ENCODE measurements at regions not wholly inside any gene's neighbourhood (a gene's known extent, or its start where the extent isn't known, plus 50 kb on each side); places are given as distances from the start of the nearest gene placed in this dataset.
A peak's percentile ranks its signal among the peaks of the same experiment; 100 is the strongest.
"Not testable (repeated sequence)": the region's sequence is repeated elsewhere in the genome, so short reads cannot be mapped to it uniquely, and the experiment has no call there.

GRCh38 chrX:140633105-140633504 lies 76.5 kb upstream of the LINC00632 start:
- not testable (repeated sequence) for H3K4me3 Mint-ChIP-seq; H3K9me3 Mint-ChIP-seq; H3K4me1 Mint-ChIP-seq; DNase-seq; ATAC-seq; H3K27ac Mint-ChIP-seq; H3K36me3 Mint-ChIP-seq (ENCODE audit: low read depth); H3K27me3 Mint-ChIP-seq

- H3K36me3 Mint-ChIP-seq (ENCODE audit: low read depth), result no peaks in the 10 kb centered on the region
- no peaks in the 10 kb centered on the region for H3K9me3 Mint-ChIP-seq
- no peaks in the 10 kb centered on the region for H3K27me3 Mint-ChIP-seq
- ATAC-seq, result no peak
- DNase-seq, result no peak
- no peak overlapping the region for H3K27ac Mint-ChIP-seq
- no peaks in the 10 kb centered on the region for H3K4me1 Mint-ChIP-seq
- H3K4me3 Mint-ChIP-seq, result no peak overlapping the region
These were observed 101.4 kb upstream of the LINC00632 start for GRCh38 chrX:140608111-140608510.

GRCh38 chrX:140602140-140602539 lies 97.3 kb upstream of the SOX3 start:
- no peak overlapping the region for H3K4me3 Mint-ChIP-seq
- DNase-seq (no peak), ATAC-seq (no peak)
- H3K4me1 Mint-ChIP-seq, result no peaks in the 10 kb centered on the region
- H3K27ac Mint-ChIP-seq, result no peak overlapping the region
- no peaks in the 10 kb centered on the region for H3K9me3 Mint-ChIP-seq
- no peaks in the 10 kb centered on the region for H3K27me3 Mint-ChIP-seq
- H3K36me3 Mint-ChIP-seq (ENCODE audit: low read depth), result no peaks in the 10 kb centered on the region

GRCh38 chrX:140599851-140600250 lies 95.0 kb upstream of the SOX3 start:
- no peaks in the 10 kb centered on the region for H3K36me3 Mint-ChIP-seq (ENCODE audit: low read depth)
- no peaks in the 10 kb centered on the region for H3K27me3 Mint-ChIP-seq
- H3K4me3 Mint-ChIP-seq, result no peak overlapping the region
- H3K27ac Mint-ChIP-seq, result no peak overlapping the region
- H3K4me1 Mint-ChIP-seq, result no peaks in the 10 kb centered on the region
- ATAC-seq (no peak), DNase-seq (no peak)
- no peaks in the 10 kb centered on the region for H3K9me3 Mint-ChIP-seq

- Mint-ChIP-seq H3K27ac (no peak overlapping the region), H3K27me3 (no peaks in the 10 kb centered on the region), H3K36me3 (ENCODE audit: low read depth) (no peaks in the 10 kb centered on the region), H3K4me3 (no peak overlapping the region), H3K4me1 (no peaks in the 10 kb centered on the region), H3K9me3 (no peaks in the 10 kb centered on the region)
- DNase-seq, result no peak
- no peak for ATAC-seq
These were observed 84.8 kb upstream of the SOX3 start for GRCh38 chrX:140589657-140590056.

- DNase-seq (no peak), ATAC-seq (no peak)
- H3K27ac Mint-ChIP-seq, result no peak overlapping the region
- no peak overlapping the region for H3K4me3 Mint-ChIP-seq
- no peaks in the 10 kb centered on the region for H3K4me1 Mint-ChIP-seq
- no peaks in the 10 kb centered on the region for H3K36me3 Mint-ChIP-seq (ENCODE audit: low read depth)
- H3K9me3 Mint-ChIP-seq, result no peaks in the 10 kb centered on the region
- H3K27me3 Mint-ChIP-seq, result no peaks in the 10 kb centered on the region
These were observed 82.1 kb upstream of the SOX3 start for GRCh38 chrX:140586951-140587350.

- Mint-ChIP-seq H3K9me3 (no peaks in the 10 kb centered on the region), H3K27ac (no peak overlapping the region), H3K4me3 (no peak overlapping the region), H3K4me1 (no peaks in the 10 kb centered on the region), H3K27me3 (no peaks in the 10 kb centered on the region), H3K36me3 (ENCODE audit: low read depth) (no peaks in the 10 kb centered on the region)
- ATAC-seq (no peak), DNase-seq (no peak)
These were observed 75.6 kb upstream of the SOX3 start for GRCh38 chrX:140580478-140580877.

- no peaks in the 10 kb centered on the region for H3K9me3 Mint-ChIP-seq
- no peaks in the 10 kb centered on the region for H3K4me1 Mint-ChIP-seq
- H3K27ac Mint-ChIP-seq, result no peak overlapping the region
- no peaks in the 10 kb centered on the region for H3K27me3 Mint-ChIP-seq
- H3K36me3 Mint-ChIP-seq (ENCODE audit: low read depth), result no peaks in the 10 kb centered on the region
- no peak for ATAC-seq
- no peak overlapping the region for H3K4me3 Mint-ChIP-seq
- DNase-seq, result peak; percentile 5
These were observed 67.9 kb upstream of the SOX3 start for GRCh38 chrX:140572724-140573123.

- Mint-ChIP-seq H3K36me3 (ENCODE audit: low read depth) (no peaks in the 10 kb centered on the region), H3K27me3 (no peaks in the 10 kb centered on the region), H3K9me3 (no peaks in the 10 kb centered on the region), H3K27ac (no peak overlapping the region), H3K4me3 (no peak overlapping the region), H3K4me1 (no peaks in the 10 kb centered on the region)
- DNase-seq (no peak), ATAC-seq (no peak)
These were observed 59.0 kb upstream of the SOX3 start for GRCh38 chrX:140563893-140564292.
